ENCODE measurements at regions not wholly inside any gene's neighbourhood (a gene's known extent, or its start where the extent isn't known, plus 50 kb on each side); places are given as distances from the start of the nearest gene placed in this dataset.

GRCh38 chr4:129490516-129490915 is 394.6 kb downstream of the C4orf33 start:
- H3K79me2 ChIP-seq, result no peaks in the 10 kb centered on the region
- no peaks in the 10 kb centered on the region for H4K20me1 ChIP-seq (ENCODE audit: insufficient read depth, poor library complexity, severe bottlenecking)
- H3K4me3 ChIP-seq, result no peak overlapping the region
- H3K36me3 ChIP-seq (replicated peaks; ENCODE audit: insufficient read depth, low read depth), result no peaks in the 10 kb centered on the region
- H3K9me3 ChIP-seq (ENCODE audit: low read depth), result no peaks in the 10 kb centered on the region
- WGBS (ENCODE audit: low lambda C conversion rate, missing lambda C conversion rate), result 28% methylated on average over 1 of the region's 1 CpG
- TF ChIP-seq EZH2 (IDR thresholded peaks at IDR 0.05; ENCODE audit: borderline replicate concordance), result no peak
- TF ChIP-seq CTCF (IDR thresholded peaks at IDR 0.05; ENCODE audit: poor library complexity), result no peak
- TF ChIP-seq EZH2phosphoT487 (IDR thresholded peaks at IDR 0.05; ENCODE audit: low read depth, severe bottlenecking, unreplicated experiment), result no peak
- no peaks in the 10 kb centered on the region for H3K9me2 ChIP-seq (replicated peaks; ENCODE audit: insufficient read depth)
- no peak overlapping the region for H3K4me2 ChIP-seq
- no peaks in the 10 kb centered on the region for H3K27me3 ChIP-seq
- no peaks in the 10 kb centered on the region for H3K4me1 ChIP-seq (ENCODE audit: insufficient read depth)
- no peak overlapping the region for H2AFZ ChIP-seq
- no peak for DNase-seq (ENCODE audit: low spot score)
- no peak overlapping the region for H3K27ac ChIP-seq

GRCh38 chr4:129498626-129499025 is 402.7 kb downstream of the C4orf33 start:
- Histone ChIP-seq H3K4me2 (no peak overlapping the region), H3K9me3 (ENCODE audit: low read depth) (no peaks in the 10 kb centered on the region), H3K4me1 (ENCODE audit: insufficient read depth) (no peaks in the 10 kb centered on the region), H2AFZ (no peak overlapping the region), H3K27ac (no peak overlapping the region), H3K9me2 (replicated peaks; ENCODE audit: insufficient read depth) (no peaks in the 10 kb centered on the region), H3K79me2 (no peaks in the 10 kb centered on the region), H4K20me1 (ENCODE audit: insufficient read depth, poor library complexity, severe bottlenecking) (no peaks in the 10 kb centered on the region), H3K27me3 (no peaks in the 10 kb centered on the region), H3K4me3 (no peak overlapping the region), H3K36me3 (replicated peaks; ENCODE audit: insufficient read depth, low read depth) (no peaks in the 10 kb centered on the region)
- 85% methylated on average over 1 of the region's 1 CpG for WGBS (ENCODE audit: low lambda C conversion rate, missing lambda C conversion rate)
- no peak for DNase-seq (ENCODE audit: low spot score)
- TF ChIP-seq CTCF (IDR thresholded peaks at IDR 0.05; ENCODE audit: poor library complexity), result no peak
- no peak for TF ChIP-seq EZH2phosphoT487 (IDR thresholded peaks at IDR 0.05; ENCODE audit: low read depth, severe bottlenecking, unreplicated experiment)
- TF ChIP-seq EZH2 (IDR thresholded peaks at IDR 0.05; ENCODE audit: borderline replicate concordance), result no peak

- no peaks in the 10 kb centered on the region for H3K9me3 ChIP-seq (ENCODE audit: low read depth)
- no peaks in the 10 kb centered on the region for H4K20me1 ChIP-seq (ENCODE audit: insufficient read depth, poor library complexity, severe bottlenecking)
- H3K4me1 ChIP-seq (ENCODE audit: insufficient read depth), result no peaks in the 10 kb centered on the region
- no peak overlapping the region for H3K27ac ChIP-seq
- DNase-seq (ENCODE audit: low spot score), result no peak
- no peaks in the 10 kb centered on the region for H3K79me2 ChIP-seq
- H3K27me3 ChIP-seq, result no peaks in the 10 kb centered on the region
- TF ChIP-seq EZH2 (IDR thresholded peaks at IDR 0.05; ENCODE audit: borderline replicate concordance) (no peak), EZH2phosphoT487 (IDR thresholded peaks at IDR 0.05; ENCODE audit: low read depth, severe bottlenecking, unreplicated experiment) (no peak), CTCF (IDR thresholded peaks at IDR 0.05; ENCODE audit: poor library complexity) (no peak)
- H3K4me3 ChIP-seq, result no peak overlapping the region
- no peak overlapping the region for H2AFZ ChIP-seq
- H3K4me2 ChIP-seq, result no peak overlapping the region
- no peaks in the 10 kb centered on the region for H3K9me2 ChIP-seq (replicated peaks; ENCODE audit: insufficient read depth)
- H3K36me3 ChIP-seq (replicated peaks; ENCODE audit: insufficient read depth, low read depth), result no peaks in the 10 kb centered on the region
Measured at GRCh38 chr4:129514852-129515251, 418.9 kb downstream of the C4orf33 start.

GRCh38 chr4:129515356-129515755 is 419.4 kb downstream of the C4orf33 start:
- H3K27me3 ChIP-seq, result no peaks in the 10 kb centered on the region
- no peak overlapping the region for H3K4me3 ChIP-seq
- no peak overlapping the region for H3K27ac ChIP-seq
- H2AFZ ChIP-seq, result no peak overlapping the region
- 65% methylated on average over 1 of the region's 1 CpG for WGBS (ENCODE audit: low lambda C conversion rate, missing lambda C conversion rate)
- H3K4me1 ChIP-seq (ENCODE audit: insufficient read depth), result no peaks in the 10 kb centered on the region
- H3K9me3 ChIP-seq (ENCODE audit: low read depth), result no peaks in the 10 kb centered on the region
- H3K36me3 ChIP-seq (replicated peaks; ENCODE audit: insufficient read depth, low read depth), result no peaks in the 10 kb centered on the region
- no peak for DNase-seq (ENCODE audit: low spot score)
- no peaks in the 10 kb centered on the region for H4K20me1 ChIP-seq (ENCODE audit: insufficient read depth, poor library complexity, severe bottlenecking)
- no peak overlapping the region for H3K4me2 ChIP-seq
- TF ChIP-seq EZH2phosphoT487 (IDR thresholded peaks at IDR 0.05; ENCODE audit: low read depth, severe bottlenecking, unreplicated experiment), result no peak
- TF ChIP-seq EZH2 (IDR thresholded peaks at IDR 0.05; ENCODE audit: borderline replicate concordance), result no peak
- TF ChIP-seq CTCF (IDR thresholded peaks at IDR 0.05; ENCODE audit: poor library complexity), result no peak
- no peaks in the 10 kb centered on the region for H3K79me2 ChIP-seq
- no peaks in the 10 kb centered on the region for H3K9me2 ChIP-seq (replicated peaks; ENCODE audit: insufficient read depth)

All from hepatocyte (in vitro differentiated cells).